K562 (cell line): ENCODE measurements at regions not wholly inside any gene's neighbourhood (a gene's known extent, or its start where the extent isn't known, plus 50 kb on each side); places are given as distances from the start of the nearest gene placed in this dataset.

ENCODE experiments used
- ATAC-seq: fragments of 200-7000 bp; cut with Tn5 transposase; 3 replicates; pipeline ENCODE4 v1.9.1; 2020; ENCODE audit warnings: moderate library complexity
- BruUV-seq: library from RNA; stranded (reverse); fragments of 400-500 nt; replicated peaks from 2 replicates; lab custom pipeline; 2021; lab: Mats Ljungman, UMichigan
- CTCF ChIA-PET: fragments of 300-600 bp; formaldehyde crosslinking; extraction: SDS; loops from one replicate; lab custom pipeline; 2021; ENCODE audit warnings: low intra/inter-chr PET ratio; lab: Yijun Ruan, JAX
- POLR2A ChIA-PET: fragments of 300-600, 350-650 bp; sonication (Branson Sonifier 250); formaldehyde crosslinking; extraction: SDS; loops from one replicate; lab custom pipeline; 2021; ENCODE audit warnings: antibody characterized with exemption, inconsistent platforms; lab: Yijun Ruan, JAX
- DNase-seq, 4 experiments: peaks; one replicate each; pipeline versions ENCODE4 v3.0.0 to v3.0.0-alpha.2; 2011 to 2018; ENCODE audit warnings: low spot score in 3 of 4, mixed read lengths in 3 of 4; ENCODE audit errors: extremely low read depth in 1 of 4
- FAIRE-seq: peaks from 2 replicates; lab custom pipeline; 2011; peaks lifted over from hg19 to GRCh38; lab: Jason Lieb, UNC
- H2AFZ ChIP-seq: 2 replicates; pipeline ENCODE4 v1.6.0; 2011; ENCODE audit warnings: low read depth, low read length, control low read depth, inconsistent platforms
- H3K27ac ChIP-seq: fragments of 200-600 bp; 3 replicates; pipeline ENCODE4 v1.8.0; 2011; ENCODE audit warnings: low read depth, mild to moderate bottlenecking, control low read depth, inconsistent platforms, low read length, moderate library complexity, mixed read lengths; ENCODE audit errors: extremely low read depth
- H3K27me3 ChIP-seq, 2 experiments: fragments of 300-600 bp in 1 of 2; 2 replicates in 1 of 2; 3 replicates in 1 of 2; pipeline versions ENCODE4 v1.6.0 to v1.8.0; 2011; ENCODE audit warnings: inconsistent platforms in 2 of 2, low read length in 2 of 2, mild to moderate bottlenecking in 1 of 2, mixed read lengths in 1 of 2, moderate library complexity in 1 of 2; ENCODE audit not compliant: control insufficient read depth in 2 of 2, insufficient read depth in 2 of 2
- H3K36me3 ChIP-seq: fragments of 300-600 bp; 3 replicates; pipeline ENCODE4 v1.8.0; 2011; ENCODE audit warnings: mild to moderate bottlenecking, low read length, inconsistent platforms; ENCODE audit not compliant: control insufficient read depth, insufficient read depth
- H3K4me1 ChIP-seq, 2 experiments: fragments of 200-600 bp in 1 of 2; replicated peaks in 1 of 2; 2 replicates in 1 of 2; 3 replicates in 1 of 2; pipeline versions ENCODE4 v1.5.1 to v1.8.0; 2011; ENCODE audit warnings: inconsistent platforms in 2 of 2, low read length in 2 of 2, mild to moderate bottlenecking in 1 of 2, mixed read lengths in 1 of 2, moderate library complexity in 1 of 2; ENCODE audit not compliant: control insufficient read depth in 2 of 2, insufficient read depth in 2 of 2
- H3K4me2 ChIP-seq: 2 replicates; pipeline ENCODE4 v1.6.1; 2011; ENCODE audit warnings: low read length, control low read depth, inconsistent platforms, mixed read lengths; ENCODE audit not compliant: insufficient read depth
- H3K4me3 ChIP-seq: fragments of 200-600 bp; sonication (generic), shearing (Covaris generic); 2 replicates; pipeline ENCODE4 v1.5.1; 2016; ENCODE audit warnings: control low read depth, inconsistent platforms
- H3K79me2 ChIP-seq: fragments of 200-600 bp; 3 replicates; pipeline ENCODE4 v1.8.0; 2011; ENCODE audit warnings: low read length, inconsistent platforms; ENCODE audit not compliant: control insufficient read depth, insufficient read depth
- H3K9ac ChIP-seq, 2 experiments: 2 replicates each; pipeline versions ENCODE4 v1.6.0 to v1.6.1; 2011; ENCODE audit warnings: low read depth in 2 of 2, low read length in 2 of 2, control low read depth in 1 of 2, inconsistent platforms in 1 of 2, mild to moderate bottlenecking in 1 of 2, mixed read lengths in 1 of 2; ENCODE audit not compliant: insufficient read depth in 1 of 2
- H3K9me1 ChIP-seq: one replicate; pipeline ENCODE4 v1.6.0; 2011; ENCODE audit warnings: inconsistent platforms, mild to moderate bottlenecking, low read length, moderate library complexity; ENCODE audit not compliant: control insufficient read depth, insufficient read depth
- H3K9me3 ChIP-seq: replicated peaks from 2 replicates; pipeline ENCODE4 v1.5.1; 2011; ENCODE audit warnings: low read depth, low read length, inconsistent platforms; ENCODE audit not compliant: control insufficient read depth, insufficient read depth
- H4K20me1 ChIP-seq: replicated peaks from 2 replicates; pipeline ENCODE4 v1.6.1; 2011; ENCODE audit warnings: low read length, inconsistent platforms, mixed read lengths; ENCODE audit not compliant: control insufficient read depth, insufficient read depth
- BRD9 ChIP-seq: fragments of 450-650 bp; IDR thresholded peaks from 2 replicates; pipeline ENCODE4 v1.6.1; 2018; ENCODE audit warnings: low read depth; ENCODE audit not compliant: partially characterized antibody
- CBFA2T2 ChIP-seq: fragments of 450-650 bp; conservative IDR thresholded peaks from 2 replicates; pipeline ENCODE4 v1.6.1; 2017; ENCODE audit warnings: mild to moderate bottlenecking
- CHD4 ChIP-seq: fragments of 200-600 bp; sonication (generic); IDR thresholded peaks from 3 replicates; pipeline ENCODE4 v1.6.1; 2012; ENCODE audit warnings: low read depth, mild to moderate bottlenecking, mixed read lengths, low read length, inconsistent platforms; ENCODE audit not compliant: insufficient read depth, insufficient replicate concordance, poor library complexity, severe bottlenecking
- EHMT2 ChIP-seq: fragments of 450-650 bp; IDR thresholded peaks from 2 replicates; pipeline ENCODE4 v1.6.1; 2018; ENCODE audit warnings: antibody characterized with exemption
- HDAC1 ChIP-seq, 2 experiments: fragments of 450-650 bp; IDR thresholded peaks; 2 replicates each; pipeline ENCODE4 v1.6.1; 2016 to 2017; ENCODE audit warnings: inconsistent platforms in 1 of 2, mild to moderate bottlenecking in 1 of 2, moderate library complexity in 1 of 2
- MED1 ChIP-seq: sonication (generic); formaldehyde crosslinking; IDR thresholded peaks from 2 replicates; pipeline ENCODE4 v1.8.1; 2023; ENCODE audit warnings: missing genetic modification reagents, borderline replicate concordance
- SIRT6 ChIP-seq: IDR thresholded peaks from one replicate; pipeline ENCODE4 v1.6.1; 2012; ENCODE audit warnings: low read depth, mild to moderate bottlenecking, control low read depth, inconsistent platforms, low read length, moderate library complexity
- TAL1 ChIP-seq: fragments of 450-650 bp; IDR thresholded peaks from 2 replicates; pipeline ENCODE4 v1.6.1; 2016; ENCODE audit warnings: mild to moderate bottlenecking
- TCF3 ChIP-seq: sonication (generic); formaldehyde crosslinking; IDR thresholded peaks from 2 replicates; pipeline ENCODE4 v1.4.0; 2020; ENCODE audit warnings: mild to moderate bottlenecking, missing genetic modification reagents
- XRCC5 ChIP-seq: fragments of 200-400 bp; formaldehyde crosslinking; IDR thresholded peaks from 2 replicates; pipeline ENCODE4 v1.6.1; 2017; ENCODE audit warnings: low read depth, mild to moderate bottlenecking, low read length
- ZBED1 ChIP-seq: IDR thresholded peaks from 2 replicates; pipeline ENCODE4 v1.6.1; 2014
- ZBTB34 ChIP-seq: fragments of 250-450 bp; sonication (Bioruptor Pico); IDR thresholded peaks from 2 replicates; pipeline ENCODE4 v1.8.0; 2021; ENCODE audit warnings: mild to moderate bottlenecking, moderate library complexity
- WGBS: fragments of 100-300 bp; shearing (Covaris generic); methylation state at CpG from one replicate; pipeline ENCODE4 v1.1.6; 2016; ENCODE audit warnings: low coverage, mixed read lengths; ENCODE audit not compliant: insufficient coverage; ENCODE audit errors: missing lambda C conversion rate; 5-methylcytosine and 5-hydroxymethylcytosine counted together
- in situ Hi-C: fragments of 300-500 bp; cut with MboI; formaldehyde crosslinking; loops from 4 replicates; pipeline ENCODE4 v1.15.0; 2018; ENCODE audit warnings: inconsistent platforms, mixed read lengths
- intact Hi-C: fragments of 100-400 bp; cut with micrococcal nuclease; formaldehyde crosslinking; loops from 2 replicates; pipeline ENCODE4 v1.14.2; 2022
- TF ChIP-seq, protein P1 (sequence below): fragments of 250-450 bp; sonication (Bioruptor Pico); IDR thresholded peaks from 2 replicates; pipeline ENCODE4 v1.5.0; 2021; ENCODE audit warnings: mild to moderate bottlenecking, borderline replicate concordance
- TF ChIP-seq, protein P2 (sequence below): fragments of 450-650 bp; formaldehyde crosslinking; IDR thresholded peaks from 2 replicates; pipeline ENCODE4 v1.4.0; 2020; ENCODE audit warnings: mild to moderate bottlenecking, mixed read lengths
- TF ChIP-seq, protein P3 (sequence below), 2 experiments: IDR thresholded peaks in 1 of 2; conservative IDR thresholded peaks in 1 of 2; 2 replicates each; pipeline ENCODE4 v1.6.1; 2016; ENCODE audit warnings: low read depth in 2 of 2, mild to moderate bottlenecking in 1 of 2, missing compliant biosample characterization in 1 of 2, missing genetic modification characterization in 1 of 2, moderate library complexity in 1 of 2

GRCh38 chr2:41377837-41378236, 670.0 kb upstream of the PKDCC start:
- Histone ChIP-seq H3K79me2 (no peaks in the 10 kb centered on the region; the same call in 2 of the 3 replicates), H3K4me1 (no peaks in the 10 kb centered on the region), H2AFZ (no peak overlapping the region), H4K20me1 (no peaks in the 10 kb centered on the region), H3K9ac (no peak overlapping the region), H3K4me3 (no peak overlapping the region), H3K9me1 (no peaks in the 10 kb centered on the region), H3K27me3 (no peaks in the 10 kb centered on the region), H3K9me3 (no peaks in the 10 kb centered on the region), H3K36me3 (no peaks in the 10 kb centered on the region), H3K4me2 (no peak overlapping the region), H3K27ac (no peak overlapping the region)
- no TSS peak for BruUV-seq
- no peak for FAIRE-seq
- POLR2A ChIA-PET: no interaction called here
- no peak for ATAC-seq
- CTCF ChIA-PET: no interaction called here
- DNase-seq: peak in 1 of 4 experiments; percentile 31
- WGBS: 0% methylated on average over 4 of the region's 4 CpGs
- in situ Hi-C loops (no loop called here), intact Hi-C loops (no loop called here)
- TF ChIP-seq BRD9 (no peak), EHMT2 (no peak), TCF3 (peak; percentile 85), ZBTB34 (CRISPR knock-in tag) (no peak), MED1 (CRISPR knock-in tag) (no peak), HDAC1 (IDR thresholded peaks at IDR 0.05) (no peak), CBFA2T2 (0 out of 2 replicates have a peak, but pooled peaks have one; percentile 6), ZBED1 (no peak), TAL1 (peak; percentile 26; the same call in 1 of the 2 replicates), CHD4 (no peak), XRCC5 (no peak), SIRT6 (no peak)
- TF ChIP-seq, protein P1, sequence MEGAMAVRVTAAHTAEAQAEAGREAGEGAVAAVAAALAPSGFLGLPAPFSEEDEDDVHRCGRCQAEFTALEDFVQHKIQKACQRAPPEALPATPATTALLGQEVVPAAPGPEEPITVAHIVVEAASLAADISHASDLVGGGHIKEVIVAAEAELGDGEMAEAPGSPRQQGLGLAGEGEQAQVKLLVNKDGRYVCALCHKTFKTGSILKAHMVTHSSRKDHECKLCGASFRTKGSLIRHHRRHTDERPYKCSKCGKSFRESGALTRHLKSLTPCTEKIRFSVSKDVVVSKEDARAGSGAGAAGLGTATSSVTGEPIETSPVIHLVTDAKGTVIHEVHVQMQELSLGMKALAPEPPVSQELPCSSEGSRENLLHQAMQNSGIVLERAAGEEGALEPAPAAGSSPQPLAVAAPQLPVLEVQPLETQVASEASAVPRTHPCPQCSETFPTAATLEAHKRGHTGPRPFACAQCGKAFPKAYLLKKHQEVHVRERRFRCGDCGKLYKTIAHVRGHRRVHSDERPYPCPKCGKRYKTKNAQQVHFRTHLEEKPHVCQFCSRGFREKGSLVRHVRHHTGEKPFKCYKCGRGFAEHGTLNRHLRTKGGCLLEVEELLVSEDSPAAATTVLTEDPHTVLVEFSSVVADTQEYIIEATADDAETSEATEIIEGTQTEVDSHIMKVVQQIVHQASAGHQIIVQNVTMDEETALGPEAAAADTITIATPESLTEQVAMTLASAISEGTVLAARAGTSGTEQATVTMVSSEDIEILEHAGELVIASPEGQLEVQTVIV (CRISPR knock-in tag): no peak
- TF ChIP-seq, protein P2, sequence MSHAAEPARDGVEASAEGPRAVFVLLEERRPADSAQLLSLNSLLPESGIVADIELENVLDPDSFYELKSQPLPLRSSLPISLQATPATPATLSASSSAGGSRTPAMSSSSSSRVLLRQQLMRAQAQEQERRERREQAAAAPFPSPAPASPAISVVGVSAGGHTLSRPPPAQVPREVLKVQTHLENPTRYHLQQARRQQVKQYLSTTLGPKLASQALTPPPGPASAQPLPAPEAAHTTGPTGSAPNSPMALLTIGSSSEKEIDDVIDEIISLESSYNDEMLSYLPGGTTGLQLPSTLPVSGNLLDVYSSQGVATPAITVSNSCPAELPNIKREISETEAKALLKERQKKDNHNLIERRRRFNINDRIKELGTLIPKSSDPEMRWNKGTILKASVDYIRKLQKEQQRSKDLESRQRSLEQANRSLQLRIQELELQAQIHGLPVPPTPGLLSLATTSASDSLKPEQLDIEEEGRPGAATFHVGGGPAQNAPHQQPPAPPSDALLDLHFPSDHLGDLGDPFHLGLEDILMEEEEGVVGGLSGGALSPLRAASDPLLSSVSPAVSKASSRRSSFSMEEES (CRISPR knock-in tag): peak; percentile 53
- TF ChIP-seq, protein P3, sequence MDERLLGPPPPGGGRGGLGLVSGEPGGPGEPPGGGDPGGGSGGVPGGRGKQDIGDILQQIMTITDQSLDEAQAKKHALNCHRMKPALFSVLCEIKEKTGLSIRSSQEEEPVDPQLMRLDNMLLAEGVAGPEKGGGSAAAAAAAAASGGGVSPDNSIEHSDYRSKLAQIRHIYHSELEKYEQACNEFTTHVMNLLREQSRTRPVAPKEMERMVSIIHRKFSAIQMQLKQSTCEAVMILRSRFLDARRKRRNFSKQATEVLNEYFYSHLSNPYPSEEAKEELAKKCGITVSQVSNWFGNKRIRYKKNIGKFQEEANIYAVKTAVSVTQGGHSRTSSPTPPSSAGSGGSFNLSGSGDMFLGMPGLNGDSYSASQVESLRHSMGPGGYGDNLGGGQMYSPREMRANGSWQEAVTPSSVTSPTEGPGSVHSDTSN (CRISPR knock-in tag; IDR thresholded peaks at IDR 0.05; ENCODE audit: low read depth): no peak
- TF ChIP-seq, protein P3 (tag; conservative IDR thresholded peaks at IDR 0.05; ENCODE audit: low read depth): peak; percentile 42; the same call in 1 of the 2 replicates
